Lower leg skin (tissue), 4 donors: ENCODE measurements at regions not wholly inside any gene's neighbourhood (a gene's known extent, or its start where the extent isn't known, plus 50 kb on each side); places are given as distances from the start of the nearest gene placed in this dataset.

Experiments
- DNase-seq, 2 donors: peaks; one replicate each; pipeline ENCODE4 v3.0.0-alpha.2; 2019; ENCODE audit warnings: low spot score in 2 of 2
- H3K4me3 ChIP-seq: fragments of 200-600 bp; sonication (generic); 2 replicates; pipeline ENCODE4 v1.5.1; 2017; ENCODE audit warnings: mild to moderate bottlenecking, low read depth; ENCODE audit not compliant: poor library complexity, severe bottlenecking
- POLR2A ChIP-seq, 2 donors: fragments of 450-650 bp; IDR thresholded peaks; one replicate each; pipeline ENCODE4 v1.6.1; 2016 to 2017; ENCODE audit warnings: antibody characterized with exemption in 2 of 2, mild to moderate bottlenecking in 1 of 2, moderate library complexity in 1 of 2
- WGBS, 2 donors: methylation state at CpG; one replicate each; pipeline ENCODE4 v1.1.5; 2018; 5-methylcytosine and 5-hydroxymethylcytosine counted together
- intact Hi-C: fragments of 100-400 bp; cut with DNase I; formaldehyde crosslinking; loops from one replicate; pipeline ENCODE4 v1.15.0; 2023; ENCODE audit warnings: low total_unique reads
- TF ChIP-seq, protein P1 (sequence below), 3 donors: fragments of 450-650 bp; IDR thresholded peaks; one replicate each; pipeline ENCODE4 v1.5.1; 2016; ENCODE audit warnings: antibody characterized with exemption in 3 of 3, mild to moderate bottlenecking in 3 of 3, moderate library complexity in 2 of 3

DNA sequence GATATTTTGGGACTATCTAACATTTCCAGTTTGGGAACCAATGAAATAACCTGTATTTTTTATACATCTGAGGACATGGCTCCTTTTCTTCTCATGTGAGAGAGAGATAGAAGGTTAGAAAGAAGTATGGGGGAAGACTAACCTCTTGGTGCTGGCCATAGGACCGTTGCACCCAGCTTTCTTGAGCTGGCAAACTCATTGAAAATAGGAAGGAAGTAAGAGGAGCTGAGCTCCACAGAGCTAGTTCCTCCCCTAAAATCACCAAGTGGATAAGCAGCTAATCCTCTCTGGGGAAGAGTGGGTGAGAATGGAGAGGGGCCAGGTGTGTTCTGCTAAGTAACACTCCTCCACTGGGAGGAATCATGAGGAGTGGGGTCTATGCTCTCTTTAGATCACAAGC lies 387.4 kb upstream of the CADM1 start:
- no peak for TF ChIP-seq POLR2A (IDR thresholded peaks at IDR 0.05)
- TF ChIP-seq, protein P1, sequence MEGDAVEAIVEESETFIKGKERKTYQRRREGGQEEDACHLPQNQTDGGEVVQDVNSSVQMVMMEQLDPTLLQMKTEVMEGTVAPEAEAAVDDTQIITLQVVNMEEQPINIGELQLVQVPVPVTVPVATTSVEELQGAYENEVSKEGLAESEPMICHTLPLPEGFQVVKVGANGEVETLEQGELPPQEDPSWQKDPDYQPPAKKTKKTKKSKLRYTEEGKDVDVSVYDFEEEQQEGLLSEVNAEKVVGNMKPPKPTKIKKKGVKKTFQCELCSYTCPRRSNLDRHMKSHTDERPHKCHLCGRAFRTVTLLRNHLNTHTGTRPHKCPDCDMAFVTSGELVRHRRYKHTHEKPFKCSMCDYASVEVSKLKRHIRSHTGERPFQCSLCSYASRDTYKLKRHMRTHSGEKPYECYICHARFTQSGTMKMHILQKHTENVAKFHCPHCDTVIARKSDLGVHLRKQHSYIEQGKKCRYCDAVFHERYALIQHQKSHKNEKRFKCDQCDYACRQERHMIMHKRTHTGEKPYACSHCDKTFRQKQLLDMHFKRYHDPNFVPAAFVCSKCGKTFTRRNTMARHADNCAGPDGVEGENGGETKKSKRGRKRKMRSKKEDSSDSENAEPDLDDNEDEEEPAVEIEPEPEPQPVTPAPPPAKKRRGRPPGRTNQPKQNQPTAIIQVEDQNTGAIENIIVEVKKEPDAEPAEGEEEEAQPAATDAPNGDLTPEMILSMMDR (IDR thresholded peaks at IDR 0.05), result no peak
- intact Hi-C loops, result no loop called here
- WGBS, 2 donors, result 60 to 67% methylated on average over 1 of the region's 1 CpG

DNA sequence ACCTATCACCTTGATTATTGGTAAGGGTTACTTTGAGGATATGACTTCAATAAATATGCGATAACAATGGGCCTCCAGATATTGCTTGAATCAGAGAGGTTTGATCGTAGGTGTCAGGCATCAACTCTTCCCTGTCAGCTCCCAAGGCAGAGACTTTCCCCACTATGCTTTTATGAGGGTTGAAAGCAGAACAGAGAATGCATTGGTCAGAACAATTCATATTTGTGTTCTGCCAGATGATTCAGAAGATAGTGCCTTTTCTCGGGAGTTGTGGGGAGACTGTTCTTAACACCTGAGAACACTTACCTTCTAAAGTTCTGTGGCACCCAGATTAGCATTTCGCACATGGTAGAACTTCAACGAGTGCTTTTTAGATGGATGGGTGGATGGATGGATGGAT lies 386.3 kb upstream of the CADM1 start:
- WGBS, 2 donors, result 95% methylated on average over 5 of the region's 5 CpGs

More for the DNA sequence above, 387.4 kb upstream of the CADM1 start:
- no peak for DNase-seq
- H3K4me3 ChIP-seq, result no peak overlapping the region

DNA sequence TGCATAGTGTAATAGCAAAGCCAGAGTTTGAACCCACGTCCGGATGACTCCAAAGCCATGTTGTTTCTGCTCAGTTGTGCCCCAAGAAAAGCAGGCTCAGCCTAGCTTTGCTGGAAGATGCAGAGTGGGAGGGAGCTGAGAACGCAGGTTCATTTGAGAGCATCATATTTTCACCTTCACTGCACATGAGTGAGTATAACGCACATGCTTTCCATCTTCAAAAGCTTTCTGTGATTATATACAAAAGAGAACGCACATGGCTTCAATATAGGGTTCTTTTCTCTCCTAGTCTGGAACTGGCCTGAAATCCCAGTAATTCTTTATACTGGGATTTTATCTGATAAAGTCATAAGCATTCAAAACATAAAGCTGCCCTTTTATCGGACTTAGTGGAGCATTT lies 385.5 kb upstream of the CADM1 start:
- intact Hi-C loops, result no loop called here

More for the DNA sequence above, 386.3 kb upstream of the CADM1 start:
- TF ChIP-seq POLR2A (IDR thresholded peaks at IDR 0.05), result no peak
- TF ChIP-seq, protein P1 (IDR thresholded peaks at IDR 0.05), result no peak
- H3K4me3 ChIP-seq, result no peak overlapping the region
- DNase-seq, result no peak
- intact Hi-C loops, result no loop called here

DNA sequence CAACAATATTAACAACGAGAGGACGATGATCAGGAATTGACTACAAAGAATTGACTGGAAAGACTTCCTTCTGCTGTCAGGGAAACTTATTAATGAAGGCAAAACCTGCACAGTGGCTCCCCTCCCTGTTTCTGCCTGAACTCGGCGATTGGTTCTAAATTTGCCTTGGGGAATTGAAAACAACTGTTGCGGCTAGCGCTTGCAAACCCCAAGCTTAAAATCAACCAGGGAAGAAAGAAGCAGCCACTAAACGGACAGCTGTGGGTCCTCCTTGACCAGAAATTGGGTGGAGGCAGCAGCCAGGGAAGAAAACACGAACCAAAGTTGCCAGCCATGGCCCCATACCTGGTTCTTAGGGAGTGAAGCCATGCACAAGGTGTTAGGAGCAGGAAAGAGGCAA lies 383.5 kb upstream of the CADM1 start:
- no peak overlapping the region for H3K4me3 ChIP-seq
- WGBS, 2 donors, result 43 to 53% methylated on average over 8 of the region's 8 CpGs
- TF ChIP-seq, protein P1 (IDR thresholded peaks at IDR 0.05), result no peak
- no peak for TF ChIP-seq POLR2A (IDR thresholded peaks at IDR 0.05)
- intact Hi-C loops, result no loop called here
- DNase-seq, result no peak

More for the DNA sequence above, 385.5 kb upstream of the CADM1 start:
- no peak for TF ChIP-seq POLR2A (IDR thresholded peaks at IDR 0.05)
- TF ChIP-seq, protein P1 (IDR thresholded peaks at IDR 0.05), result no peak
- H3K4me3 ChIP-seq, result no peak overlapping the region
- WGBS, 2 donors, result 73 to 86% methylated on average over 6 of the region's 6 CpGs
- no peak for DNase-seq

DNA sequence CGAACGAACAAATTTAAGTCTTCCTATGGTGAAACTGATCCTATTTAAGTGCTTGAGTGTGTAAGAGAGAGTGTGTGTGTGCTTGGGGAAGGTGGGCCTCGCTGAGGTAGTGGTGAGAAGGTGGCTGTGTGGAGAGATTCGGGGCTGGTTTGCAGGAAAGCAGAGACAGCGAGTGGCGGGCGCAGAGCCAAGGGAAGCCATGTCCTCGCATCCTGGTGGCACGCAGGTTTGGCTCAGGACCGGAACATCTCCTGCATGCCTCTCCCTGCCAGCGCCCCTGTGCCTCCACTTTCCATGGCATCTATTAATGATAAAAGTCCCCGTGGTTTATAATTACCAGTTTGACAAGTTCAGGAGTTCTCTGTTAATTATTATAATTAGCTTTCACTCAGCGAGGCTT lies 383.1 kb upstream of the CADM1 start:
- WGBS, 2 donors, result 56 to 61% methylated on average over 13 of the region's 13 CpGs
- H3K4me3 ChIP-seq, result no peak overlapping the region
- intact Hi-C loops, result no loop called here
- TF ChIP-seq, protein P1 (IDR thresholded peaks at IDR 0.05), result no peak
- TF ChIP-seq POLR2A (IDR thresholded peaks at IDR 0.05), result no peak
- no peak for DNase-seq

DNA sequence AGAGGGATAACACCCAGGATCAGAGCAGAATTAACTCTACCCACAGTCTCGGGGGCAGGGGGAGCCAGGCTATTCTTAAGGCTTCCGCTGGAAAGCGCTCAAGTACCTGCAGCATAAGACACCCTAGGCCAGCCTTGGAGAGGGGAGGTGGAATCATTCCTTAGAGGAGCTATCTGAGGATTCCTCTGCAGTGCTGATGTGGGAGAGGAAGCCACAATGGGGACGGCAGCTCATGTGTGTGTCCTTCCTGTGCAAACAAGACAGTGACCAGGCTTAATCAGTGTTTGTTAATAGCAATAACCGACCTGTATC lies 382.2 kb upstream of the CADM1 start:
- intact Hi-C loops, result no loop called here
- WGBS, 2 donors, result 83 to 94% methylated on average over 5 of the region's 5 CpGs
- TF ChIP-seq, protein P1 (IDR thresholded peaks at IDR 0.05), result no peak
- TF ChIP-seq POLR2A (IDR thresholded peaks at IDR 0.05), result no peak

More for the DNA sequence above, 382.2 kb upstream of the CADM1 start:
- no peak overlapping the region for H3K4me3 ChIP-seq
- DNase-seq, result no peak
